ENCODE measurements at regions not wholly inside any gene's neighbourhood (a gene's known extent, or its start where the extent isn't known, plus 50 kb on each side); places are given as distances from the start of the nearest gene placed in this dataset.

DNA sequence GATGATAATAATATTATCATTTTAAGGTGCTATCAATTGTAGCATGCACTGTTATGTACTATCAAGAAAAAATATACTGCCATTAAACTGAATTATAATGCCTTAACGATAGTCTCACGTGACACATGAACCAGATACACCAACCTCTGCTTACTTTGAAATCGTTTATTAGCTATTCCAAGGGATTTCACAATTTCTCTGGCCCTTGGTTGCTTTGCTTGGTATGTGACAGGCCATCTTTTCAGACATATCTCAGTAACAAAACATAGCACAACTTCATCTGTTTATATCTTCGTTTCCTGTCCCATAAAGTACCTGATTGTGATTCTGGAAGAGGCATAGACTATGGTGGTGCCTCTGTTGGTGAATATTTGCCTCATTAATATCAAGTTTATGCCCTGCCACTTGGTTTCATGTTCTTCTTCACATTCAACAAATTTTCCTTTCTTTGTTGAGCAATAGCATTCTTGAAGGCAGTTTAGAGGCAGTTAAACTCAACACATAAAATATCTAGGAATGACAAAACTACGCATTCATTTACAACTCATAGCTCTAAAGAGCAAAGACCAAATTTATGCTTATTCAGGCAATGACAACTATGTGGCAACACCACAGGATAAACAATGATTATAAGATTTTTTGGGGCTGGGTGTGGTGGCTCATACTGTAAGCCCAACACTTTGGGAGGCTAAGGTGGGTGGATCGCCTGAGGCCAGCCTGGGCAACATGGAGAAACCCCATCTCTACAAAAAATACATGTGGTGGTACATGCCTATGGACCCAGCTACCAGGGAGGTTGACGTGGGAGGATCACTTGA is 84.3 kb downstream of the MCFD2 start:
- no peaks in the 10 kb centered on the region for H3K79me2 ChIP-seq (ENCODE audit: insufficient read depth, low read length)
- BruUV-seq (replicated peaks): no TSS peak
- intact Hi-C loops (cut with micrococcal nuclease; ENCODE audit: unreplicated experiment): no loop called here
- H3K4me2 ChIP-seq (ENCODE audit: low read depth, low read length): no peak overlapping the region
- WGBS (ENCODE audit: low lambda C conversion rate): 14% methylated on average over 7 of the region's 7 CpGs
- TF ChIP-seq ZNF674 (CRISPR knock-in tag; IDR thresholded peaks at IDR 0.05; ENCODE audit: low read depth) (no peak), ZFY (CRISPR knock-in tag; IDR thresholded peaks at IDR 0.05) (no peak), ZNF615 (CRISPR knock-in tag; IDR thresholded peaks at IDR 0.05; ENCODE audit: borderline replicate concordance) (no peak), ZBTB7B (CRISPR knock-in tag; IDR thresholded peaks at IDR 0.05) (no peak), TMF1 (CRISPR knock-in tag; IDR thresholded peaks at IDR 0.05; ENCODE audit: low read depth) (no peak), SRF (IDR thresholded peaks at IDR 0.05; ENCODE audit: low read depth, low read length) (no peak), NFKBIZ (CRISPR knock-in tag; IDR thresholded peaks at IDR 0.05) (no peak), ZNF329 (CRISPR knock-in tag; IDR thresholded peaks at IDR 0.05; ENCODE audit: low read depth) (no peak), PHF20 (CRISPR knock-in tag; IDR thresholded peaks at IDR 0.05) (no peak), ZNF335 (CRISPR knock-in tag; IDR thresholded peaks at IDR 0.05) (no peak), ZNF607 (CRISPR knock-in tag; IDR thresholded peaks at IDR 0.05; ENCODE audit: borderline replicate concordance) (no peak), ZSCAN20 (CRISPR knock-in tag; IDR thresholded peaks at IDR 0.05; ENCODE audit: borderline replicate concordance) (no peak), ZNF569 (CRISPR knock-in tag; IDR thresholded peaks at IDR 0.05; ENCODE audit: borderline replicate concordance) (no peak)
- POLR2A ChIA-PET: no interaction called here
- no peaks in the 10 kb centered on the region for H3K36me3 ChIP-seq (replicated peaks in 1 of 2; ENCODE audit: control insufficient read depth in 1 of 2, insufficient read depth in 2 of 2, low read length in 2 of 2)
- no peak overlapping the region for H3K4me3 ChIP-seq (replicated peaks in 1 of 3; ENCODE audit: insufficient read depth in 1 of 3, low read depth in 2 of 3, low read length in 3 of 3)
- FAIRE-seq (peak; percentile 37), ATAC-seq (no peak), DNase-seq (ENCODE audit: low spot score) (no peak)
- no peak overlapping the region for H3K9ac ChIP-seq (ENCODE audit: insufficient read depth, low read depth, low read length)
- peaks cover 1 to 22% of the 10 kb centered on the region in 2 experiments; a peak in 3 of 5 replicates for H3K27me3 ChIP-seq (ENCODE audit: control insufficient read depth in 1 of 2, insufficient read depth in 2 of 2, low read length in 2 of 2)
- peaks cover 18% of the 10 kb centered on the region for H3K4me1 ChIP-seq (ENCODE audit: insufficient read depth, low read length)
- H3K27ac ChIP-seq (ENCODE audit: extremely low read length, insufficient read depth, low read length): no peak overlapping the region
- H2AFZ ChIP-seq (ENCODE audit: low read length): no peak overlapping the region
- in situ Hi-C loops (cut with HindIII; ENCODE audit: extremely low pct_ligation_motif_present, low pct_unique_long_range_greater_than_20kb): no loop called here
- H3K9me3 ChIP-seq (ENCODE audit: low read length): no peaks in the 10 kb centered on the region
- H4K20me1 ChIP-seq (ENCODE audit: insufficient read depth, low read length): no peaks in the 10 kb centered on the region
- CTCF ChIA-PET (ENCODE audit: low intra/inter-chr PET ratio, low total read pairs): no interaction called here

Measured in HepG2 (cell line).